ENCODE measurements at regions not wholly inside any gene's neighbourhood (a gene's known extent, or its start where the extent isn't known, plus 50 kb on each side); places are given as distances from the start of the nearest gene placed in this dataset.

GRCh38 chr12:39240587-39240986 lies 202.3 kb downstream of the KIF21A start:
- no peaks in the 10 kb centered on the region for H3K27me3 ChIP-seq (ENCODE audit: control insufficient read depth, insufficient read depth, low read length, poor library complexity, severe bottlenecking)

GRCh38 chr12:39239490-39240486 lies 203.1 kb downstream of the KIF21A start:
- H3K27me3 ChIP-seq (ENCODE audit: control insufficient read depth, insufficient read depth, low read length, poor library complexity, severe bottlenecking) = no peaks in the 10 kb centered on the region
- H3K4me1 ChIP-seq (ENCODE audit: control insufficient read depth, insufficient read depth, low read length) = peaks cover 8% of the 10 kb centered on the region
- no peak overlapping the region for H3K27ac ChIP-seq (ENCODE audit: insufficient read depth, low read depth, low read length, poor library complexity, severe bottlenecking)
- no peak overlapping the region for H3K4me3 ChIP-seq (ENCODE audit: insufficient read depth, low read depth, low read length)
- no peaks in the 10 kb centered on the region for H3K9me3 ChIP-seq (ENCODE audit: control insufficient read depth, low read length)
- no peaks in the 10 kb centered on the region for H3K36me3 ChIP-seq (ENCODE audit: control insufficient read depth, insufficient read depth, low read length)
- WGBS, 2 experiments = 88 to 93% methylated on average over 3 to 5 of the region's 5 CpGs

More at GRCh38 chr12:39240587-39240986, 202.3 kb downstream of the KIF21A start:
- H3K27ac ChIP-seq (ENCODE audit: insufficient read depth, low read depth, low read length, poor library complexity, severe bottlenecking) = no peak overlapping the region
- 33 to 57% methylated on average over 1 of the region's 1 CpG for WGBS, 2 experiments
- no peaks in the 10 kb centered on the region for H3K9me3 ChIP-seq (ENCODE audit: control insufficient read depth, low read length)
- peaks cover 8% of the 10 kb centered on the region for H3K4me1 ChIP-seq (ENCODE audit: control insufficient read depth, insufficient read depth, low read length)
- no peaks in the 10 kb centered on the region for H3K36me3 ChIP-seq (ENCODE audit: control insufficient read depth, insufficient read depth, low read length)
- H3K4me3 ChIP-seq (ENCODE audit: insufficient read depth, low read depth, low read length) = no peak overlapping the region

DNA sequence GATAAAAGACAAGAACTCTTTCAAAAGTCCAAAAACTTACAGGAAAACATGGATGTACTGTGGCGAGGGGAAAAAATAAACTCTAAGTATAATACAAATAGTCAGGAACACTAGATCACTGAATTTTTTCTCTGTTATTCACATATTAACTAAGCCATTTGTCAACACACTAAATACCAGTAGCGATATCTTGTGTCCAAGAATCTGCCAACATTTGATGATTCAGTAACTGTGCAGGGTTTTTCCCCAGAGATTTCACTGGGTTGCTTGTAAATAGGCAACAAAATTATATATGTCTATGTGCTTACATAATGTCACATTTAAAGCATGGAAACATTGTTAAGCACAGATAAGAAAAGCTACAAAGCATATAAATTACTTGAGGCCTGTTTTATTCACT lies 205.9 kb downstream of the KIF21A start:
- Histone ChIP-seq H3K9me3 (ENCODE audit: control insufficient read depth, low read length) (no peaks in the 10 kb centered on the region), H3K27ac (ENCODE audit: insufficient read depth, low read depth, low read length, poor library complexity, severe bottlenecking) (no peak overlapping the region), H3K36me3 (ENCODE audit: control insufficient read depth, insufficient read depth, low read length) (no peaks in the 10 kb centered on the region), H3K27me3 (ENCODE audit: control insufficient read depth, insufficient read depth, low read length, poor library complexity, severe bottlenecking) (no peaks in the 10 kb centered on the region), H3K4me3 (ENCODE audit: insufficient read depth, low read depth, low read length) (no peak overlapping the region), H3K4me1 (ENCODE audit: control insufficient read depth, insufficient read depth, low read length) (peaks cover 8% of the 10 kb centered on the region)
- WGBS, 2 experiments = 93 to 100% methylated on average over 1 to 2 of the region's 2 CpGs

- Histone ChIP-seq H3K9me3 (ENCODE audit: control insufficient read depth, low read length) (no peaks in the 10 kb centered on the region), H3K27me3 (ENCODE audit: control insufficient read depth, insufficient read depth, low read length, poor library complexity, severe bottlenecking) (no peaks in the 10 kb centered on the region), H3K27ac (ENCODE audit: insufficient read depth, low read depth, low read length, poor library complexity, severe bottlenecking) (no peak overlapping the region), H3K36me3 (ENCODE audit: control insufficient read depth, insufficient read depth, low read length) (no peaks in the 10 kb centered on the region), H3K4me3 (ENCODE audit: insufficient read depth, low read depth, low read length) (no peak overlapping the region), H3K4me1 (ENCODE audit: control insufficient read depth, insufficient read depth, low read length) (peaks cover 8% of the 10 kb centered on the region)
- 95 to 100% methylated on average over 4 of the region's 4 CpGs for WGBS, 2 experiments
Observed at GRCh38 chr12:39235990-39236767, 206.7 kb downstream of the KIF21A start.

DNA sequence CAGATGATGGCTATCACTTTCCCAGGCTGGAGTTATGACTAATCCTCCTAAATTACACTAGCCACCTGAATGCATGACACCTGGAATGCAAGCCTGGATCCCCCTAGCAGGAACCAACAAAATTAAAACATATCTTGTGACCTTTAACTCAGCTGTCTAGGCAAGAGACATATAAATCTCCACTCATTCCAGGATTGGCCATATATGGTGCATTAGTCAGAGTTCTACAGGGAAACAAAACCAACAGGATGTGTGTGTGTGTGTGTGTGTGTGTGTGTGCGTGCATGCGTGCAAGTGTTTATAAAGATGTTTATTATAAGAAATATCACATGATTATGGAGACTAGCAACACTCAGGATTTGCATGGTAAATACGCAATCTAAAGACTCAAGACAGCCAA lies 212.8 kb downstream of the KIF21A start:
- Histone ChIP-seq H3K4me1 (ENCODE audit: control insufficient read depth, insufficient read depth, low read length) (peaks cover 3% of the 10 kb centered on the region), H3K4me3 (ENCODE audit: insufficient read depth, low read depth, low read length) (no peak overlapping the region), H3K27ac (ENCODE audit: insufficient read depth, low read depth, low read length, poor library complexity, severe bottlenecking) (no peak overlapping the region), H3K9me3 (ENCODE audit: control insufficient read depth, low read length) (no peaks in the 10 kb centered on the region), H3K36me3 (ENCODE audit: control insufficient read depth, insufficient read depth, low read length) (no peaks in the 10 kb centered on the region), H3K27me3 (ENCODE audit: control insufficient read depth, insufficient read depth, low read length, poor library complexity, severe bottlenecking) (no peaks in the 10 kb centered on the region)
- 90 to 97% methylated on average over 2 to 3 of the region's 3 CpGs for WGBS, 2 experiments

DNA sequence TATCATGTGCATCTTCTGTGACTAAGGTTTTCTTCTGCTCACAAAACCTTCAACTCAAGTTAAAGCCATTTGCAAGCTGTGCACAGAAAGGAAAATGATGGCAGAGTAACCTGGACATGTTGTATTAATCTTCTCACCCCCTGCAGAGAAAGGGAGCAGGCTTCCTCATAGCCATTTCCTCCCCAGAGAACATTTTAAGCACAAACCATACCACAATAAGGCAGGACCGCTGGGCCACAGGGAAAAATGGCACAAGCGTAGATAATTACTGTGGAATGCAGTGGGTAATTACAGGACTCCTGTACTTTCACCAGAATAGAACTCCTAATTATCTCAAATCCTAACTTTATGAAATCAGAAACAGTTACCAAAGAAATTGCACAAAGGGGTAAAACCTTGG lies 215.7 kb downstream of the KIF21A start:
- H3K27me3 ChIP-seq (ENCODE audit: control insufficient read depth, insufficient read depth, low read length, poor library complexity, severe bottlenecking) = no peaks in the 10 kb centered on the region
- no peak overlapping the region for H3K4me3 ChIP-seq (ENCODE audit: insufficient read depth, low read depth, low read length)
- H3K4me1 ChIP-seq (ENCODE audit: control insufficient read depth, insufficient read depth, low read length) = peaks cover 3% of the 10 kb centered on the region
- H3K9me3 ChIP-seq (ENCODE audit: control insufficient read depth, low read length) = no peaks in the 10 kb centered on the region
- no peaks in the 10 kb centered on the region for H3K36me3 ChIP-seq (ENCODE audit: control insufficient read depth, insufficient read depth, low read length)
- 80 to 100% methylated on average over 2 of the region's 2 CpGs for WGBS, 2 experiments
- no peak overlapping the region for H3K27ac ChIP-seq (ENCODE audit: insufficient read depth, low read depth, low read length, poor library complexity, severe bottlenecking)

DNA sequence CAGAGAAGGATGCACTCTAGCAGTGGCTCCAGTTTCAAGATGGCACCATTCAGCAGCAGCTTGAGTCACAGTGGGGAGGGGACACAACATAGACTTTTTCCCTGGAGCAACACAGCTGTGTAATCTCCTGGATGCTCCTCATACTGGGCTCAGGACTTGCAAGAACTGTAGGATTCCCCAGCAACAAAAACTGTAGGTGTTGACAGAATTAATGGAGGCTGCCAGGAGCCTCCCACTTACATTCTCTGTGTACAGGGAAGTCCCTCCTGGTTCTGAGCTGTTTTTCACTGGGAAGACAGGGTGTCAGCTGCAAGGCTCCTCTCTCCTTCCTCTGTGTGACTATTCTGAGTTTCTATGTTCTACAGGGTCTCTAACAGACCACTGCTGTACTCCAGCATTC lies 217.9 kb downstream of the KIF21A start:
- no peak overlapping the region for H3K4me3 ChIP-seq (ENCODE audit: insufficient read depth, low read depth, low read length)
- no peaks in the 10 kb centered on the region for H3K36me3 ChIP-seq (ENCODE audit: control insufficient read depth, insufficient read depth, low read length)
- no peak overlapping the region for H3K27ac ChIP-seq (ENCODE audit: insufficient read depth, low read depth, low read length, poor library complexity, severe bottlenecking)
- H3K4me1 ChIP-seq (ENCODE audit: control insufficient read depth, insufficient read depth, low read length) = peaks cover 3% of the 10 kb centered on the region
- no peaks in the 10 kb centered on the region for H3K27me3 ChIP-seq (ENCODE audit: control insufficient read depth, insufficient read depth, low read length, poor library complexity, severe bottlenecking)
- no peaks in the 10 kb centered on the region for H3K9me3 ChIP-seq (ENCODE audit: control insufficient read depth, low read length)

GRCh38 chr12:39205969-39206368 lies 237.0 kb downstream of the KIF21A start:
- Histone ChIP-seq H3K4me1 (ENCODE audit: control insufficient read depth, insufficient read depth, low read length) (no peaks in the 10 kb centered on the region), H3K4me3 (ENCODE audit: insufficient read depth, low read depth, low read length) (no peak overlapping the region), H3K9me3 (ENCODE audit: control insufficient read depth, low read length) (peaks cover 2% of the 10 kb centered on the region), H3K36me3 (ENCODE audit: control insufficient read depth, insufficient read depth, low read length) (no peaks in the 10 kb centered on the region), H3K27me3 (ENCODE audit: control insufficient read depth, insufficient read depth, low read length, poor library complexity, severe bottlenecking) (no peaks in the 10 kb centered on the region), H3K27ac (ENCODE audit: insufficient read depth, low read depth, low read length, poor library complexity, severe bottlenecking) (no peak overlapping the region)
- 75 to 81% methylated on average over 4 of the region's 4 CpGs for WGBS, 2 experiments

GRCh38 chr12:39199351-39199750 lies 243.6 kb downstream of the KIF21A start:
- no peaks in the 10 kb centered on the region for H3K4me1 ChIP-seq (ENCODE audit: control insufficient read depth, insufficient read depth, low read length)
- H3K27me3 ChIP-seq (ENCODE audit: control insufficient read depth, insufficient read depth, low read length, poor library complexity, severe bottlenecking) = no peaks in the 10 kb centered on the region
- WGBS, 2 experiments = 70 to 73% methylated on average over 4 of the region's 4 CpGs
- H3K4me3 ChIP-seq (ENCODE audit: insufficient read depth, low read depth, low read length) = no peak overlapping the region
- H3K27ac ChIP-seq (ENCODE audit: insufficient read depth, low read depth, low read length, poor library complexity, severe bottlenecking) = no peak overlapping the region
- H3K9me3 ChIP-seq (ENCODE audit: control insufficient read depth, low read length) = peaks cover 2% of the 10 kb centered on the region
- H3K36me3 ChIP-seq (ENCODE audit: control insufficient read depth, insufficient read depth, low read length) = no peaks in the 10 kb centered on the region

GRCh38 chr12:39188689-39189088 lies 254.2 kb downstream of the KIF21A start:
- Histone ChIP-seq H3K36me3 (ENCODE audit: control insufficient read depth, insufficient read depth, low read length) (no peaks in the 10 kb centered on the region), H3K4me3 (ENCODE audit: insufficient read depth, low read depth, low read length) (no peak overlapping the region), H3K4me1 (ENCODE audit: control insufficient read depth, insufficient read depth, low read length) (no peaks in the 10 kb centered on the region), H3K9me3 (ENCODE audit: control insufficient read depth, low read length) (no peaks in the 10 kb centered on the region), H3K27me3 (ENCODE audit: control insufficient read depth, insufficient read depth, low read length, poor library complexity, severe bottlenecking) (no peaks in the 10 kb centered on the region), H3K27ac (ENCODE audit: insufficient read depth, low read depth, low read length, poor library complexity, severe bottlenecking) (no peak overlapping the region)
- 74 to 76% methylated on average over 4 of the region's 5 CpGs for WGBS, 2 experiments

All from ectodermal cell (in vitro differentiated cells).